Fibroblast of pulmonary artery (primary cell): ENCODE measurements at regions not wholly inside any gene's neighbourhood (a gene's known extent, or its start where the extent isn't known, plus 50 kb on each side); places are given as distances from the start of the nearest gene placed in this dataset.

Experiments used
- DNase-seq: peaks from one replicate; pipeline ENCODE4 v3.0.0-alpha.2; 2010; ENCODE audit warnings: low read depth
- H3K4me3 ChIP-seq: replicated peaks from 2 replicates; pipeline ENCODE4 v1.5.1; 2011; ENCODE audit warnings: low read depth, mild to moderate bottlenecking, control low read depth, low read length, moderate library complexity
- TF ChIP-seq, protein P1 (sequence below): IDR thresholded peaks from 2 replicates; pipeline ENCODE4 v1.5.1; 2011; ENCODE audit warnings: mild to moderate bottlenecking, control low read depth, low read length, inconsistent platforms; ENCODE audit errors: missing control alignments

DNA sequence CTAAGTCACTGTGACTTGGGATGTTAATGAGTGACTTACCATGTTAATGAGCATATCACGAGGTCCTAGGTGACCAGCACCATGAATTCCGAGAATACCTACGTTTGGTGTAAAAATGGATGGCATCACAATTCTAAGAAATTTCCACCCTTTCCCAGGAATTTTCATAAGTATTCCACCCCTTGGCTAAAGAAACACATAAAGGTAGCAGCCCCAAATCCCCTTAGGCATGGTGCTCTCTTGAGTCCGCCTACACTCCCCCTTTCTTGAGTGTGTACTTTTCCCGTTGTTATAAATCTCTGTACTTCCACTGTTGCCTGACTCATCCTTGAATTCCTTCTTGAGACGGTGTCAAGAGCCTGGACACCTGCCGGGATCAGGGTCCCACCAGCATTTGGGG, 504.0 kb upstream of the RBFOX1 start:
- no peak overlapping the region for H3K4me3 ChIP-seq
- no peak for DNase-seq
- TF ChIP-seq, protein P1, sequence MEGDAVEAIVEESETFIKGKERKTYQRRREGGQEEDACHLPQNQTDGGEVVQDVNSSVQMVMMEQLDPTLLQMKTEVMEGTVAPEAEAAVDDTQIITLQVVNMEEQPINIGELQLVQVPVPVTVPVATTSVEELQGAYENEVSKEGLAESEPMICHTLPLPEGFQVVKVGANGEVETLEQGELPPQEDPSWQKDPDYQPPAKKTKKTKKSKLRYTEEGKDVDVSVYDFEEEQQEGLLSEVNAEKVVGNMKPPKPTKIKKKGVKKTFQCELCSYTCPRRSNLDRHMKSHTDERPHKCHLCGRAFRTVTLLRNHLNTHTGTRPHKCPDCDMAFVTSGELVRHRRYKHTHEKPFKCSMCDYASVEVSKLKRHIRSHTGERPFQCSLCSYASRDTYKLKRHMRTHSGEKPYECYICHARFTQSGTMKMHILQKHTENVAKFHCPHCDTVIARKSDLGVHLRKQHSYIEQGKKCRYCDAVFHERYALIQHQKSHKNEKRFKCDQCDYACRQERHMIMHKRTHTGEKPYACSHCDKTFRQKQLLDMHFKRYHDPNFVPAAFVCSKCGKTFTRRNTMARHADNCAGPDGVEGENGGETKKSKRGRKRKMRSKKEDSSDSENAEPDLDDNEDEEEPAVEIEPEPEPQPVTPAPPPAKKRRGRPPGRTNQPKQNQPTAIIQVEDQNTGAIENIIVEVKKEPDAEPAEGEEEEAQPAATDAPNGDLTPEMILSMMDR = no peak

DNA sequence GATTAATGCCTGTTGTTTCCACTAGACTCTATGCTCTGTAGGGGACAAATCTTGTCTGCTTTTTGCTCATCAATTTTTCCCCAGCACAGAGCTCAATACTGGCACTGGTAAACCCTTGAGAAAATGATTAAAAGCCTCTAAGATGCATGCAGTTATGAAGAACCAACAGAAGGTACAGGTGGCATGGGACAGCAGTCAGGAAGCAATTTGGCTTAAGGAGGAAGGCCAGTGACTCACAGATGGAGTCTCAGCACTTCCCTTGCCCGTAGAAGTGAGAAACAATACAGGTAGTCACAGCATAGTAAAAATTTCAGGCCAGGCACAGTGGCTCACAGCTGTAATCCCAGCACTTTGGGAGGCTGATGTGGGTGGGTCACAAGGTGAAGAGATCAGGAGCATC, 504.7 kb upstream of the RBFOX1 start:
- H3K4me3 ChIP-seq = no peak overlapping the region
- TF ChIP-seq, protein P1 = no peak
- DNase-seq = no peak

DNA sequence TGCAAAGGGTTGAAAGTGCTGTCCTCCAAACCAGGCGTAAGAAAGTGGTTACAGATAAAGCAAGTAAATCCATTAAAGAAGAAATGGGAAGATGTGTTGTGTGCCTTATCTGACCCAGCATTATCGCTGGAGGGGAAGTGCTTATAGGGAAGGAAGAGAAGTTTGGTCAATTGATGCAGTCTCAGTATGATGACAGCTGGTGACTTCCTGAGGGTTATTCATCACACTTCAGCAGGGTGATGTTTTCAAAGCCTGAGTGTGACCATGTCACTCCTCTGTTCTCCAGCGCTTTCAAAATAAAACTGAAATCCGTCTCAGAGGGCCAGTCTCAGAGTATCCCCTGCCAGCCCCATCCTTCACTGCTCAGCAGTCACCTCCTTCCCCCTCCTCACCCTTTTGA, 505.4 kb upstream of the RBFOX1 start:
- TF ChIP-seq, protein P1 = no peak
- no peak for DNase-seq

DNA sequence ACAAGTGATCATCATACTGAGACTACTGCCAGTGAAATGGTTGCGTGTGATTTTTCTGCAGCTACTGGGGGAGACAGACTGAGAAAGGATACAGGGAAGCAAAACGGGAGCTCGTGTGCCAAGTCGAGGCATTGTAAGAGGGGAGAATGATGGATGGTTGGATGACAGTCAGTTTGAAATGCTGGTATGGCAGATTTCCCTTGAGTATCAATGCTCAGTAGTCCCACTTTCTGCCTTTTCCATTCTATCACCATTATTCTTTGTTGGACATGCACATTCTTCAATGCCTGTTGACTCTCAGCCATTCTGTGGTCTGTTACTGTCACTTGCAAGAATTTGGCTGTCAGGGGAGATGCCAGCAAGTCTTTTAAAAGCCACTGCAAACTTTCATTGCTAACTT, 510.6 kb upstream of the RBFOX1 start:
- TF ChIP-seq, protein P1 = no peak
- no peak for DNase-seq
- H3K4me3 ChIP-seq = no peak overlapping the region

More for the DNA sequence above, 505.4 kb upstream of the RBFOX1 start:
- H3K4me3 ChIP-seq = no peak overlapping the region

DNA sequence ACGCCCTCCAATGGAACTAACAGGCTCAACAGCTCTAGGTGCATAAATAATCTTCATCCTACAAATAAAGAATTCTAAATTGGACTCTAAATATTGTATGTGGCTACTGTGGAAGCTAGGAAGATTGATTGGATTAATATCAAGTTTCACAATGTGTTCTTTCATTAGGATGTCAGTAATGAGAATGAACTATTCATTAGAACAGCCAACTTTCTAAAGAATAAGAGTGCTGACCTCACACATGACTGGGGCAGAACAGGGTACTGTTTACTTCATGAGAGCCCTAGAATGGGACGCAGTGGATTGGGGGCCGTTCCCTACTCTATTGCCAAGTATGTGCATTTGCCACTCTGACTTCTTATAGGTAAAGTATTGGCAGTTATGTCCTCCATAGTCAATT, 528.2 kb upstream of the RBFOX1 start:
- TF ChIP-seq, protein P1 = no peak
- DNase-seq = no peak
- H3K4me3 ChIP-seq = no peak overlapping the region

DNA sequence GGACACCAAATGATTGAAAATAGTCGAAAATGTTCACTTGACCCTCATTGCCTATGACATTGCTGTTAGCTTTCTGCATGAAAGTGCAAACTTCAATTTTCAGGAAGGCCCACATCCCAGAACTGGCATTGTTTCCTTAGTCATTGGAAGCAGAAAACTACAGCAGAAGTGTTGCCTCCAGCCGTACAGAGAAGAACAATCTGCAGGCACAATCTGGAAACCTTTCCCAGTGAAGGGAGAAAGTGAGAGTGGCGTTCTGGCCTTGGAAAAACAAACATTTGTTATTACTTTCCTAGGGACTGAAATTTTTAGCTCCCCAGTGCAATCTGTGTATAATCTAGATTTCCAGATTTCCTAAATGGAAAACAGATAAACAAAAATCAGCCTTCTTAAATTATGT, 529.5 kb upstream of the RBFOX1 start:
- DNase-seq = no peak
- H3K4me3 ChIP-seq = no peak overlapping the region
- TF ChIP-seq, protein P1 = no peak

DNA sequence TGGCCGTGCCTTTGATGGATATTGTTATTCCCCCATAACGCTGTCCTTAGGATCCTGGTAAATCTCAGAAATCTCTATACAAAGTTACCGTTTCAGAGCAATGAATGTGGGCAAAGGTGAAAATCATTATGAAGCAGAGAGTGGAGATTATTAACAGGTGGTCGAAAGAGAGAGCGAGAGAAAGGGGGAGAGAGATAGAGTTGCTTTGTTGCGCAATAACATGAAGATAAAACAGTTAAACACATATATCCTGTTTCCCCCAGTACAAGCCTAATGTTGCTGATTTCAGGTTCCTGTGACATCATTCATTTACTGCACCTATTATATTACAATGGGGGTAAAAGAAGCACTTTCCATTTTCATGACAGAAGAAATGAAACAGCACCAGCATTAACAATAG, 535.4 kb upstream of the RBFOX1 start:
- DNase-seq = no peak
- TF ChIP-seq, protein P1 = no peak
- no peak overlapping the region for H3K4me3 ChIP-seq
